ENCODE measurements at regions not wholly inside any gene's neighbourhood (a gene's known extent, or its start where the extent isn't known, plus 50 kb on each side); places are given as distances from the start of the nearest gene placed in this dataset.

- CTCF ChIA-PET = no interaction called here
- POLR2A ChIA-PET = no interaction called here
- no peak overlapping the region for H3K27ac Mint-ChIP-seq
Observed at GRCh38 chr20:60219231-60219630, 261.0 kb downstream of the CDH26 start.

GRCh38 chr20:60219984-60220562 is 261.9 kb downstream of the CDH26 start:
- Mint-ChIP-seq H3K27me3 (no peaks in the 10 kb centered on the region), H3K27ac (no peak overlapping the region), H3K9me3 (no peaks in the 10 kb centered on the region), H3K36me3 (ENCODE audit: low read depth) (no peaks in the 10 kb centered on the region), H3K4me1 (no peaks in the 10 kb centered on the region), H3K4me3 (no peak overlapping the region)
- ChIA-PET POLR2A (no interaction called here), CTCF (no interaction called here)
- no peak for DNase-seq

More at GRCh38 chr20:60219231-60219630, 261.0 kb downstream of the CDH26 start:
- no peaks in the 10 kb centered on the region for H3K27me3 Mint-ChIP-seq
- no peaks in the 10 kb centered on the region for H3K9me3 Mint-ChIP-seq
- H3K36me3 Mint-ChIP-seq (ENCODE audit: low read depth) = no peaks in the 10 kb centered on the region
- no peak for DNase-seq
- no peak overlapping the region for H3K4me3 Mint-ChIP-seq
- no peaks in the 10 kb centered on the region for H3K4me1 Mint-ChIP-seq

GRCh38 chr20:60220706-60221105 is 262.5 kb downstream of the CDH26 start:
- ChIA-PET CTCF (no interaction called here), POLR2A (no interaction called here)
- DNase-seq = no peak
- Mint-ChIP-seq H3K27ac (no peak overlapping the region), H3K9me3 (no peaks in the 10 kb centered on the region), H3K4me1 (no peaks in the 10 kb centered on the region), H3K36me3 (ENCODE audit: low read depth) (no peaks in the 10 kb centered on the region), H3K4me3 (no peak overlapping the region), H3K27me3 (no peaks in the 10 kb centered on the region)

GRCh38 chr20:60221593-60221992 is 263.4 kb downstream of the CDH26 start:
- CTCF ChIA-PET = no interaction called here
- POLR2A ChIA-PET = no interaction called here
- H3K9me3 Mint-ChIP-seq = no peaks in the 10 kb centered on the region
- H3K4me1 Mint-ChIP-seq = no peaks in the 10 kb centered on the region
- H3K27me3 Mint-ChIP-seq = no peaks in the 10 kb centered on the region
- H3K27ac Mint-ChIP-seq = no peak overlapping the region
- no peaks in the 10 kb centered on the region for H3K36me3 Mint-ChIP-seq (ENCODE audit: low read depth)
- DNase-seq = no peak
- no peak overlapping the region for H3K4me3 Mint-ChIP-seq

- Mint-ChIP-seq H3K4me1 (no peaks in the 10 kb centered on the region), H3K27me3 (no peaks in the 10 kb centered on the region), H3K27ac (no peak overlapping the region), H3K4me3 (no peak overlapping the region), H3K36me3 (ENCODE audit: low read depth) (no peaks in the 10 kb centered on the region), H3K9me3 (no peaks in the 10 kb centered on the region)
- ChIA-PET CTCF (interaction anchor here (0.8 kb wide), 1 partner anchor 12 kb away, joined by 3 read pairs; no protein-coding TSS in a partner anchor), POLR2A (no interaction called here)
- DNase-seq = no peak
Observed at GRCh38 chr20:60222497-60222896, 264.3 kb downstream of the CDH26 start.

DNA sequence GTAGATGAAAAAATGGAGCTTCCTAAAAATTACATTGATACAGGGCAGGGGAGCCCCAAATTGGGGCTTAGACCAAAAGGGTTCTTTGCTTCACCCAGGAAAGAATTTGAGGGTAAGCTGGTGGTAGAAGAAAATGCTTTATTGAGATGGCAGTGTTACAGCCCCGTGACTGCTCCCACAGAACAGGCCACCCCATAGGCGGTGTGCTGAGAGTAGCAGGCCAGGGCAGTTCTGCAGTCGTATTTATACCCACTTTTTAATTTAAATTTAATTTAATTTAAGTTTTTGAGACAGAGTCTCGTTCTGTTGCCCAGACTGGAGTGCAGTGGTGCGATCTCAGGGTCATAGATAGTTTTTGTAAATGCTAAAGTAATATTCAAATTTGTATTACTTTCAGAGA is 265.0 kb downstream of the CDH26 start:
- ChIA-PET CTCF (no interaction called here), POLR2A (no interaction called here)
- no peaks in the 10 kb centered on the region for H3K27me3 Mint-ChIP-seq
- no peak for DNase-seq
- H3K4me1 Mint-ChIP-seq = no peaks in the 10 kb centered on the region
- H3K36me3 Mint-ChIP-seq (ENCODE audit: low read depth) = no peaks in the 10 kb centered on the region
- H3K27ac Mint-ChIP-seq = no peak overlapping the region
- no peak overlapping the region for H3K4me3 Mint-ChIP-seq
- H3K9me3 Mint-ChIP-seq = no peaks in the 10 kb centered on the region

DNA sequence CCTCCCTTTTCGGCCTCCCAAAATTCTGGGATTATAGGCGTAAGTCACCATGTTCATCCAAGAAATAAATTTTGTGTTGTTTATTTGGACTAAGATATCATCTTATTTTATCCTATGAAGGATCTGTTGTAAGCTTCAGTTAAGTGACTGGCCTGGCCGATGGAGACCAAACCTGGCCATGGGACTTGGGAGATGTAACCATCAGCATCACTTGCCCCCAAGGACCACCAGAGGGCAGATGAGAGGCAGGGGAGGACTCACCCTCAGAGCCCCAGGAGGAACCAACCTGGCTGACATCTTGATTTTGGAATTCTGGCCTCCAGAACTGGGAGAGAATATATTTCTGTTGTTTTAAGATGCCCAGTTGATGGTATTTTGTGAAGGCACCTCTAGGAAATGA is 266.7 kb downstream of the CDH26 start:
- H3K27me3 Mint-ChIP-seq = no peaks in the 10 kb centered on the region
- H3K9me3 Mint-ChIP-seq = no peaks in the 10 kb centered on the region
- no peaks in the 10 kb centered on the region for H3K4me1 Mint-ChIP-seq
- no peak overlapping the region for H3K4me3 Mint-ChIP-seq
- ChIA-PET POLR2A (no interaction called here), CTCF (interaction anchor here (1.5 kb wide), 1 partner anchor 14 kb away, joined by 3 read pairs; no protein-coding TSS in a partner anchor)
- DNase-seq = peak; percentile 9
- H3K36me3 Mint-ChIP-seq (ENCODE audit: low read depth) = no peaks in the 10 kb centered on the region
- H3K27ac Mint-ChIP-seq = no peak overlapping the region

DNA sequence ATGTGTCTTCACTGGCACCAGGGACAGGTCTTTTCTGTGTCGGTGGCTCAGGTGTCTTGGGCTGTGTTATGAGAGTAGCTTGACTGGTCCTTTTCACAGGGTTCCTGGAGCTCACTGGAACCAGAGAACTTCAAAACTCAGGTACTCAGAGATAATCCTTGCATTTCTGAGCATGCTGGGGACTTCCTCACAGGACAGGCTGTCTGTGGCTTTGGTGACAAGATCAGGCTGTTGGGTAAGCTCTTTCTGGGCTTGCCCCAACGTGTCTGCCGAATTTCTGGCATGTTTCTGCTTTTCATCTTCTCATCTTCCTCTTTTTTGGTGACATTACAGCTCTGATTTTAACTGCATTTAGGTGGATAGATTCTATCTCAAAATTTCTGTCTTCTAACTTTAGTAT is 270.0 kb downstream of the CDH26 start:
- Mint-ChIP-seq H3K9me3 (no peaks in the 10 kb centered on the region), H3K27ac (no peak overlapping the region), H3K27me3 (peaks cover under 1% of the 10 kb centered on the region), H3K4me1 (no peaks in the 10 kb centered on the region), H3K4me3 (no peak overlapping the region), H3K36me3 (ENCODE audit: low read depth) (no peaks in the 10 kb centered on the region)
- DNase-seq = no peak
- CTCF ChIA-PET = interaction anchor here (0.6 kb wide), 1 partner anchor 41 kb away, joined by 3 read pairs; no protein-coding TSS in a partner anchor
- POLR2A ChIA-PET = no interaction called here

DNA sequence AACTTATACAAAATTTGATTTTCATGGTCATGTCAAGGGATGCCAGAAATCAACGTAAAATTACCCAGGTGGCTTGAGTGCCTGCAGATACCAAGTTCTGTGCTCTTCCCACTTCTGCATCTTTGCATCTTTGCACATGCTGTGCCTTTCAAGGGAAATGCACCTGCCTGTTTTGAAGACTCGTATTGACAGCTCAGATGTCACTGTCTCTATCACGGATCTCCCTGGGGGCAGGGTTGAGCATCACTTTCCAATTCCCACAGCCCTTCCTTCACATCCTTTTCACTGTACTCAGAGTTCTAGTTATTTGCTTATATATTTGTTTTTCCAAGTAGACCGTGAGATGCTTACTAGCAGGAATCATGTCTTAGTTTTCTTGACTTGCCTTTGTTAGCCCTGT is 274.2 kb downstream of the CDH26 start:
- Mint-ChIP-seq H3K4me3 (no peak overlapping the region), H3K9me3 (no peaks in the 10 kb centered on the region), H3K36me3 (ENCODE audit: low read depth) (no peaks in the 10 kb centered on the region), H3K4me1 (no peaks in the 10 kb centered on the region), H3K27ac (no peak overlapping the region), H3K27me3 (peaks cover 3% of the 10 kb centered on the region)
- DNase-seq = no peak
- ChIA-PET CTCF (no interaction called here), POLR2A (no interaction called here)

DNA sequence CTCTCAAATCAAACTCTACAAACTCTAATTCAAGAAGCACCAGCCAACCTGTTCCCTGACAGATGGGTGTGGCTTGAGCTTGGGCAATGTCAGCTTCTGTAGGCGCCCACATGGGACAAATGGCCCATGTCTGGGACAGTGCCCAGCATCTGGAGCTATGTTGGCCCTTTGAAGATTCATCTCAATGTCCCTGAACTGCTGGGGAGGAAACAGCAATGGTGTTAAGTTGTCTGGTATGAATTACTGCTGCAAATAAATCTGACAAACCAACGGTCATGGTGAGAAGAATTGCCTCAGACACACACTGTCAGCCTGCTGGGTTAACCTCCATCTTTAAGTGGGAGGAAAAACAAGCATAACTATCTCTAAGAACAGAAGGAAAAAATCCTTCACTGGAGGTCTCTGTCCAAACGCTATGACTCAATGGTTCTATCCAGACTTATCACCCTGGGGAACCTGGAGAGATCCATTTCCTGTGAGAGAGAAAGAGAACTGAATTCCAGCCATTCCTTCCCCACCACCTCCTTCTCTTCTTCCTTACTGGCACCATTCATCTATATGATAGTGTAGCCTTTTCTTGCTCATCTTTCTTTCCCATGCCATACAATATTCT is 274.9 kb downstream of the CDH26 start:
- no peak overlapping the region for H3K4me3 Mint-ChIP-seq
- H3K4me1 Mint-ChIP-seq = no peaks in the 10 kb centered on the region

DNA sequence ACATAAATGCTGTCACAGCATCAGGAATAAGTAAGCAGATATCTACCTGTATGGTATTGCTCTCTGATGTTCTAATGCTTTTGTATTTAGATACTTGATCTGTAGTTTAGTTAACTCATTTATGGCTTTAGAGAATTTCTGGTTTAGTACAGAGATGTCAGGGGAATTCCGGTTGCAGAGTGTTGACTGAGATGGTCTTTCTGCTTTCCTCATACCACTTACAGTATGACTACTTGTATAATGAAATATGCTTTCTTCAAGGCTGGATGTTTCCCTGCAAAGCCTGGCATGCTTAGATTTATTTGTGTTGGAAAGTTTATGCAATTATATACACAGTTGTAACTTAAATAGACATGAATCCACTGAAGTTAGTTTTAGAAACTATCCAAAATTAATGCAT is 278.4 kb downstream of the CDH26 start:
- POLR2A ChIA-PET = no interaction called here
- H3K4me1 Mint-ChIP-seq = no peaks in the 10 kb centered on the region
- CTCF ChIA-PET = no interaction called here

More for the DNA sequence above, 274.9 kb downstream of the CDH26 start:
- Mint-ChIP-seq H3K9me3 (no peaks in the 10 kb centered on the region), H3K27me3 (peaks cover 3% of the 10 kb centered on the region), H3K27ac (no peak overlapping the region), H3K36me3 (ENCODE audit: low read depth) (no peaks in the 10 kb centered on the region)
- no peak for DNase-seq
- CTCF ChIA-PET = no interaction called here
- POLR2A ChIA-PET = no interaction called here

GRCh38 chr20:60237981-60238380 is 279.8 kb downstream of the CDH26 start:
- Mint-ChIP-seq H3K9me3 (no peaks in the 10 kb centered on the region), H3K27ac (no peak overlapping the region), H3K4me1 (no peaks in the 10 kb centered on the region), H3K27me3 (peaks cover 3% of the 10 kb centered on the region), H3K36me3 (ENCODE audit: low read depth) (no peaks in the 10 kb centered on the region), H3K4me3 (no peak overlapping the region)
- DNase-seq = no peak
- ChIA-PET CTCF (no interaction called here), POLR2A (no interaction called here)

More for the DNA sequence above, 278.4 kb downstream of the CDH26 start:
- Mint-ChIP-seq H3K27ac (no peak overlapping the region), H3K27me3 (peaks cover 3% of the 10 kb centered on the region), H3K9me3 (no peaks in the 10 kb centered on the region), H3K4me3 (no peak overlapping the region), H3K36me3 (ENCODE audit: low read depth) (no peaks in the 10 kb centered on the region)
- no peak for DNase-seq

GRCh38 chr20:60238992-60239660 is 280.9 kb downstream of the CDH26 start:
- no peak overlapping the region for H3K4me3 Mint-ChIP-seq
- H3K9me3 Mint-ChIP-seq = no peaks in the 10 kb centered on the region
- CTCF ChIA-PET = no interaction called here
- H3K4me1 Mint-ChIP-seq = no peaks in the 10 kb centered on the region
- no peaks in the 10 kb centered on the region for H3K36me3 Mint-ChIP-seq (ENCODE audit: low read depth)
- DNase-seq = no peak
- H3K27me3 Mint-ChIP-seq = peaks cover 2% of the 10 kb centered on the region
- POLR2A ChIA-PET = no interaction called here
- peak overlapping the region; percentile 6 for H3K27ac Mint-ChIP-seq

DNA sequence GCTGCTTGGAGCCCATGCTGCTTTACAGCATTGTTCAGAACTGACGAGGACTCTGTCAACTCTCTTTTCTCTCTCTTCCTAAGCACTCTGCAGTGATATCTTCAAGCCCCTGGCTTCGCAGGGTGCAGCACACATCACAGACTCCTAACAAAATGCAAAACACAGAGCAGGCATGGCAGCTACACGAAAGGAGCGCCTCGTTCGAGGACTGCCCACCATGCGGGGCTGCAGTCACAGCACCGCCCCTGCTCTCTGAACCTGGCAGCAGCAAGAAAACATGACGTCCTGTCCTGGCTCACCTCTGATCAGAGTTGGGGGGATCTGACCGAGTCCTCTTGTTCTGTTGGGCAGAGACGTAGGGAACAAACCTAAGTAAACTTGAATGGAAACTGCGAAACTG is 281.7 kb downstream of the CDH26 start:
- peaks cover 2% of the 10 kb centered on the region for H3K27me3 Mint-ChIP-seq
- DNase-seq = no peak
- H3K9me3 Mint-ChIP-seq = no peaks in the 10 kb centered on the region
- H3K4me3 Mint-ChIP-seq = no peak overlapping the region
- H3K36me3 Mint-ChIP-seq (ENCODE audit: low read depth) = no peaks in the 10 kb centered on the region
- ChIA-PET CTCF (no interaction called here), POLR2A (no interaction called here)
- no peak overlapping the region for H3K27ac Mint-ChIP-seq
- H3K4me1 Mint-ChIP-seq = no peaks in the 10 kb centered on the region

All from activated CD4-positive, alpha-beta T cell treated with anti-CD3 and anti-CD28 coated beads, Interleukin-2, amount 10 ng/mL, durations not matched to agents 7 days and 5 days (primary cell).